AG04450 (cell line): ENCODE measurements at regions not wholly inside any gene's neighbourhood (a gene's known extent, or its start where the extent isn't known, plus 50 kb on each side); places are given as distances from the start of the nearest gene placed in this dataset.

Experiments
- CTCF ChIA-PET: fragments of 300-600, 350-600 bp; formaldehyde crosslinking; extraction: SDS; loops from one replicate; lab custom pipeline; 2022; ENCODE audit warnings: antibody characterized with exemption, inconsistent platforms; lab: Charles Lee
- POLR2A ChIA-PET: fragments of 350-600 bp; formaldehyde crosslinking; extraction: SDS; loops from one replicate; lab custom pipeline; 2021; ENCODE audit warnings: antibody characterized with exemption, inconsistent platforms; lab: Yijun Ruan, JAX
- DNase-seq: peaks from one replicate; pipeline ENCODE4 v3.0.0-alpha.2; 2011; ENCODE audit warnings: low read depth, low spot score
- H3K27ac ChIP-seq: one replicate; pipeline ENCODE4 v1.5.1; 2012; ENCODE audit warnings: low read depth, low read length, control low read depth
- H3K27me3 ChIP-seq: one replicate; pipeline ENCODE4 v1.6.0; 2012; ENCODE audit warnings: low read length; ENCODE audit not compliant: control insufficient read depth, insufficient read depth
- H3K4me3 ChIP-seq: 2 replicates; pipeline ENCODE4 v1.5.1; 2011; ENCODE audit warnings: mild to moderate bottlenecking, low read depth, low read length, control low read depth
- H3K9me3 ChIP-seq: 2 replicates; pipeline ENCODE4 v1.5.1; 2012; ENCODE audit warnings: low read length; ENCODE audit not compliant: control insufficient read depth, insufficient read depth
- TF ChIP-seq, protein P1 (sequence below): IDR thresholded peaks from 2 replicates; pipeline ENCODE4 v1.5.1; 2011; ENCODE audit warnings: low read depth, low read length, control low read depth, inconsistent platforms

DNA sequence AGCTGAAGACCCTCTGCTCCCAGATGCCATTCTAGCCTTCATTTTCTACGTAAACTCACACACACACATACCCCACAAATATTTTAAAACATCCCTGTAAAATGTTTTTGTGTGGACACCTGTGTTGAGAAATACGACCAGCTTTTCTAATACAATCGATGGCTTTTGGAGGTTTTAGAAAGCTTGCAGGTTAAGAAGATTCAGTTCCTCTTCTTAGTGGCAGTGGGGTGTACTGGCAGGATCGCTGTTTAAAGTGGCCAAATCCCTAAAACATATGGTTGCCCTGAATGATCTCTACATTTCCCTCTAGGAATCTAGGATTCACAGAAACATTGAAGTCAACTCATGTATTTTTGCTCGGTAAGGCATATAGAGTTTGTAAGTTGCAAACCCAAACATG, 236.3 kb downstream of the NSG2 start:
- TF ChIP-seq, protein P1, sequence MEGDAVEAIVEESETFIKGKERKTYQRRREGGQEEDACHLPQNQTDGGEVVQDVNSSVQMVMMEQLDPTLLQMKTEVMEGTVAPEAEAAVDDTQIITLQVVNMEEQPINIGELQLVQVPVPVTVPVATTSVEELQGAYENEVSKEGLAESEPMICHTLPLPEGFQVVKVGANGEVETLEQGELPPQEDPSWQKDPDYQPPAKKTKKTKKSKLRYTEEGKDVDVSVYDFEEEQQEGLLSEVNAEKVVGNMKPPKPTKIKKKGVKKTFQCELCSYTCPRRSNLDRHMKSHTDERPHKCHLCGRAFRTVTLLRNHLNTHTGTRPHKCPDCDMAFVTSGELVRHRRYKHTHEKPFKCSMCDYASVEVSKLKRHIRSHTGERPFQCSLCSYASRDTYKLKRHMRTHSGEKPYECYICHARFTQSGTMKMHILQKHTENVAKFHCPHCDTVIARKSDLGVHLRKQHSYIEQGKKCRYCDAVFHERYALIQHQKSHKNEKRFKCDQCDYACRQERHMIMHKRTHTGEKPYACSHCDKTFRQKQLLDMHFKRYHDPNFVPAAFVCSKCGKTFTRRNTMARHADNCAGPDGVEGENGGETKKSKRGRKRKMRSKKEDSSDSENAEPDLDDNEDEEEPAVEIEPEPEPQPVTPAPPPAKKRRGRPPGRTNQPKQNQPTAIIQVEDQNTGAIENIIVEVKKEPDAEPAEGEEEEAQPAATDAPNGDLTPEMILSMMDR: no peak
- Histone ChIP-seq H3K9me3 (no peaks in the 10 kb centered on the region), H3K27ac (no peak overlapping the region), H3K27me3 (no peaks in the 10 kb centered on the region), H3K4me3 (no peak overlapping the region)
- DNase-seq: no peak
- CTCF ChIA-PET: no interaction called here
- POLR2A ChIA-PET: no interaction called here

DNA sequence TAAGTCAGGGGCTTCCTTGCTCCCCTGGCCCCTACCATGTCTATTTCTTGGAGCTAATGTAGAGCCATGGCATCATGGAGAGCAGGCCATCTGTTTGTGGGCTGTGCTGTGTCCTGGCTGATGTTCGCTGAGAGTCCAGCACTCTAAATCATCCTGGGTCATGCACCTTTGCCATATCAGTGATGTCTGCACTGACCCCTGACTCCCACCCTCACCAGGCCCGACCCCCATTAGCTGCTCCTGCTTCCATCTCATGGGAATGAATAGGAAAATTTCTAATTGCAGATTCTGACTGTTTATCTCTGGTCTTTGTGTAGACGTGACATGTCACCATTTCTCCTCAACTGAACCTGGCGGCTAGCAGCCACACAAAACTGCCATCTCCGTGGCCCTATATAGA, 236.9 kb downstream of the NSG2 start:
- no peak overlapping the region for H3K4me3 ChIP-seq
- CTCF ChIA-PET: no interaction called here
- POLR2A ChIA-PET: no interaction called here
- H3K27me3 ChIP-seq: no peaks in the 10 kb centered on the region
- no peak for DNase-seq
- no peak overlapping the region for H3K27ac ChIP-seq
- H3K9me3 ChIP-seq: no peaks in the 10 kb centered on the region
- TF ChIP-seq, protein P1: no peak

DNA sequence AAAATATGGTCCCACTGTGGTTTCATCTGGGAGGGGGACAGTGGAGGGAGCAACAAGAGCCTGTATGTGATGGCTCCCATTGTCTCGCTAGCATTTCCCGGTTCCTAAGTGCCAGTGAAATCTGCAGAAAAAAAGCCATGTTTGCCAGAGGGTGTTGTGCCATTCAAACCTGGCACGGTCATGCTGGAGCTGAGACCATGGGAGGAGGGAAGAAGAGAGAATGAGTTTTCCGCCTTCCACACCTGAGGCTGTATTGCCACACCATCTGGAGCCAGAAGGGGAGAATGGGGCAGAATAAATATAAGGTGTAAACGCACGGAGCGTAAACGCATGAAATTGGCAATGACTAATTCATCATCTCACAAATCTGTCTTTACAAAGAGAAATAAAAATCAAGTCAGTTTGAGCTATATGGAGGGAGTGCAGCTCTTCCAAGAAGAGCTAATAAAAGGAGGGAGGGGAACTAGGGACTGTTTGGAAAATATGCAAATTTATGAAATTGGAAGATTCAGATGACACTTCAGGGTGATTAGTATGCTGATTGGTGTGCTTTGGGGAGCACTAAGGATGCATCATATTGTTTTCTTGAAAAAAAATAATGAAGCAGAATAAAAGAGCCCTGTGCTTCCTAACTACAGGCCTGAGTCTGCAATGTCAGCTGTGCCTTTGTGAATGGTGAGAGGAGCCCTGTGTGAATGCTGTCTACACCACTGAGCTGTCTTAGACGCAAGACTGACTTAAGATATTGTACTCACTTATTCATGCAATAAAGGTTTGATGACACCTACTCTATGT, 237.9 kb downstream of the NSG2 start:
- ChIA-PET CTCF (no interaction called here), POLR2A (no interaction called here)
- DNase-seq: no peak
- Histone ChIP-seq H3K27ac (no peak overlapping the region), H3K9me3 (no peaks in the 10 kb centered on the region), H3K4me3 (no peak overlapping the region), H3K27me3 (no peaks in the 10 kb centered on the region)
- TF ChIP-seq, protein P1: no peak

DNA sequence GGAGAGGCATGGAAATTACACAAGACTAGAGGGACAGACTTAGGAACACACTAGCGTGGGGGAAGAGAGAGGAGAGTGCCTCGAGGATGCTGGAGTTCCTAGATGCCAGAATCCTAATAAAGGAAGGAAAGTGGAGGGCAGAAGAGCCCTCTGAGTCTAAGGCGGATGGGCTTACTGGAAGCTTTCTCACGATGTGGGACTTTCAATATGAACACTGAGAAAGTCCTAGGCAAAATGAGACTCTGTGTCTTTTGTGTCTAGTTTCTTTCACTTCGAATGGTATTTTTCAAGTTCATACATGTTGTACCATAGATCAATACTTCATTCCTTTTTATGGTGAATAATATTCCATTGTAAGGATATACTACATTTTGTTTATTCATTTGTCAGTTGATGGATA, 239.4 kb downstream of the NSG2 start:
- H3K4me3 ChIP-seq: no peak overlapping the region
- H3K9me3 ChIP-seq: no peaks in the 10 kb centered on the region
- H3K27me3 ChIP-seq: no peaks in the 10 kb centered on the region
- TF ChIP-seq, protein P1: no peak
- no peak for DNase-seq
- no peak overlapping the region for H3K27ac ChIP-seq
- ChIA-PET CTCF (no interaction called here), POLR2A (no interaction called here)

DNA sequence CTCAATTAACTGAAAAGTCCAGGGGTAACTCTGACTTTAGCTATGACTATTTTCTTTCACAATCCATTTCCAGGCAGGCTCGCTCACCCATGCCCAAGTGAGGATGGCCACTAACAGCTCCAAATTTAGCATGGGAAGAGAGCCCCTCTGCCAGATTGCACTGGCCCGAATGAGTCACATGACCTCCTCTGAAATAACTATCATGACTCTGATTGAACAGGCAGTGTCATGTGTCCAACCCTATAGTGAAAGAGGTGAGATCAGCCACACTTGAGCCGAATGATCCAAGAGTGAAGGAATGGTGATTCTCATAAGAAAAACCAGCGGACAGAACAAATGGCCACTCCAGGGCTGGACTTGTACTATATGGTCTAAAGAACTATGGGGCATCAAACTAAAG, 242.3 kb downstream of the NSG2 start:
- Histone ChIP-seq H3K27me3 (no peaks in the 10 kb centered on the region), H3K4me3 (no peak overlapping the region), H3K27ac (no peak overlapping the region), H3K9me3 (no peaks in the 10 kb centered on the region)
- POLR2A ChIA-PET: no interaction called here
- DNase-seq: no peak
- TF ChIP-seq, protein P1: no peak
- CTCF ChIA-PET: interaction anchor here (0.6 kb wide), 1 partner anchor 434 kb away, joined by 3 read pairs; no protein-coding TSS in a partner anchor
